ENCODE measurements at regions not wholly inside any gene's neighbourhood (a gene's known extent, or its start where the extent isn't known, plus 50 kb on each side); places are given as distances from the start of the nearest gene placed in this dataset.

DNA sequence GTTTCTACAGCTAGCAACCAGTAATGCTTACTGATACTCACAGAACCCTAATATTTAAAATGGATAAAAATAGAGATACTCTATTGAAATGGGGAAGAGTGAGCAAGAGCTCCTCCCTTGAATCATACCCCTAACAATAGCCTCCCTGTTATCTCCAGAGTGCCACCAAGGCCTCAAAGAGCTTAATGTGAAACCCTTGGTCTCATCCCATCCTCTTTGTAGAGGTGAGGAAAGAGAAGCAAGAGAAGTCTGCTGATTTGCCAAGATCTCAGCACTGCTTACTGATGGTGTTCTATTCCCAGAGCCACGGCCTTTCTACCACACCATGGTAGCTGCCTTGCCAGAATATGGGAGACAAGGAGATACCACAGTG lies 463.4 kb upstream of the PROK2 start:
- FAIRE-seq: no peak
- H3K4me1 ChIP-seq: no peaks in the 10 kb centered on the region
- no peak for ATAC-seq

More for the DNA sequence above, 463.4 kb upstream of the PROK2 start:
- no peak for DNase-seq (ENCODE audit: low read depth in 1 of 2, low spot score in 1 of 2)
- ChIA-PET CTCF (interaction anchor here (0.6 to 1.9 kb wide), 2 partner anchors 9 to 199 kb away, joined by 3 to 5 read pairs; no protein-coding TSS in a partner anchor), POLR2A (no interaction called here)
- TF ChIP-seq BHLHE40 (IDR thresholded peaks at IDR 0.05; ENCODE audit: low read depth, low read length): no peak
- TF ChIP-seq SREBF2 (IDR thresholded peaks at IDR 0.05): no peak
- no peak for TF ChIP-seq NR3C1 (IDR thresholded peaks at IDR 0.05)
- TF ChIP-seq, protein P1, sequence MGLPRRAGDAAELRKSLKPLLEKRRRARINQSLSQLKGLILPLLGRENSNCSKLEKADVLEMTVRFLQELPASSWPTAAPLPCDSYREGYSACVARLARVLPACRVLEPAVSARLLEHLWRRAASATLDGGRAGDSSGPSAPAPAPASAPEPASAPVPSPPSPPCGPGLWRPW (IDR thresholded peaks at IDR 0.05): no peak
- no peak for TF ChIP-seq CEBPB (IDR thresholded peaks at IDR 0.05)
- TF ChIP-seq, protein P2, sequence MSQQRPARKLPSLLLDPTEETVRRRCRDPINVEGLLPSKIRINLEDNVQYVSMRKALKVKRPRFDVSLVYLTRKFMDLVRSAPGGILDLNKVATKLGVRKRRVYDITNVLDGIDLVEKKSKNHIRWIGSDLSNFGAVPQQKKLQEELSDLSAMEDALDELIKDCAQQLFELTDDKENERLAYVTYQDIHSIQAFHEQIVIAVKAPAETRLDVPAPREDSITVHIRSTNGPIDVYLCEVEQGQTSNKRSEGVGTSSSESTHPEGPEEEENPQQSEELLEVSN (IDR thresholded peaks at IDR 0.05; ENCODE audit: borderline replicate concordance, low read depth): no peak
- no peak for TF ChIP-seq CHD2 (IDR thresholded peaks at IDR 0.05; ENCODE audit: low read length, partially characterized antibody)
- no peak for TF ChIP-seq HOXB13 (CRISPR knock-in tag; IDR thresholded peaks at IDR 0.05; ENCODE audit: low read depth)
- TF ChIP-seq, protein P3, sequence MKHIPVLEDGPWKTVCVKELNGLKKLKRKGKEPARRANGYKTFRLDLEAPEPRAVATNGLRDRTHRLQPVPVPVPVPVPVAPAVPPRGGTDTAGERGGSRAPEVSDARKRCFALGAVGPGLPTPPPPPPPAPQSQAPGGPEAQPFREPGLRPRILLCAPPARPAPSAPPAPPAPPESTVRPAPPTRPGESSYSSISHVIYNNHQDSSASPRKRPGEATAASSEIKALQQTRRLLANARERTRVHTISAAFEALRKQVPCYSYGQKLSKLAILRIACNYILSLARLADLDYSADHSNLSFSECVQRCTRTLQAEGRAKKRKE (CRISPR knock-in tag; IDR thresholded peaks at IDR 0.05; ENCODE audit: low read depth): no peak
- TF ChIP-seq, protein P4, sequence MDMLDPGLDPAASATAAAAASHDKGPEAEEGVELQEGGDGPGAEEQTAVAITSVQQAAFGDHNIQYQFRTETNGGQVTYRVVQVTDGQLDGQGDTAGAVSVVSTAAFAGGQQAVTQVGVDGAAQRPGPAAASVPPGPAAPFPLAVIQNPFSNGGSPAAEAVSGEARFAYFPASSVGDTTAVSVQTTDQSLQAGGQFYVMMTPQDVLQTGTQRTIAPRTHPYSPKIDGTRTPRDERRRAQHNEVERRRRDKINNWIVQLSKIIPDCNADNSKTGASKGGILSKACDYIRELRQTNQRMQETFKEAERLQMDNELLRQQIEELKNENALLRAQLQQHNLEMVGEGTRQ (IDR thresholded peaks at IDR 0.05): no peak
- TF ChIP-seq, protein P5, sequence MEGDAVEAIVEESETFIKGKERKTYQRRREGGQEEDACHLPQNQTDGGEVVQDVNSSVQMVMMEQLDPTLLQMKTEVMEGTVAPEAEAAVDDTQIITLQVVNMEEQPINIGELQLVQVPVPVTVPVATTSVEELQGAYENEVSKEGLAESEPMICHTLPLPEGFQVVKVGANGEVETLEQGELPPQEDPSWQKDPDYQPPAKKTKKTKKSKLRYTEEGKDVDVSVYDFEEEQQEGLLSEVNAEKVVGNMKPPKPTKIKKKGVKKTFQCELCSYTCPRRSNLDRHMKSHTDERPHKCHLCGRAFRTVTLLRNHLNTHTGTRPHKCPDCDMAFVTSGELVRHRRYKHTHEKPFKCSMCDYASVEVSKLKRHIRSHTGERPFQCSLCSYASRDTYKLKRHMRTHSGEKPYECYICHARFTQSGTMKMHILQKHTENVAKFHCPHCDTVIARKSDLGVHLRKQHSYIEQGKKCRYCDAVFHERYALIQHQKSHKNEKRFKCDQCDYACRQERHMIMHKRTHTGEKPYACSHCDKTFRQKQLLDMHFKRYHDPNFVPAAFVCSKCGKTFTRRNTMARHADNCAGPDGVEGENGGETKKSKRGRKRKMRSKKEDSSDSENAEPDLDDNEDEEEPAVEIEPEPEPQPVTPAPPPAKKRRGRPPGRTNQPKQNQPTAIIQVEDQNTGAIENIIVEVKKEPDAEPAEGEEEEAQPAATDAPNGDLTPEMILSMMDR (IDR thresholded peaks at IDR 0.05): no peak
- no peak for TF ChIP-seq ZNF302 (CRISPR knock-in tag; IDR thresholded peaks at IDR 0.05)
- no peak for TF ChIP-seq SMC3 (IDR thresholded peaks at IDR 0.05)
- TF ChIP-seq FOSB (CRISPR knock-in tag; IDR thresholded peaks at IDR 0.05): no peak
- TF ChIP-seq, protein P6, sequence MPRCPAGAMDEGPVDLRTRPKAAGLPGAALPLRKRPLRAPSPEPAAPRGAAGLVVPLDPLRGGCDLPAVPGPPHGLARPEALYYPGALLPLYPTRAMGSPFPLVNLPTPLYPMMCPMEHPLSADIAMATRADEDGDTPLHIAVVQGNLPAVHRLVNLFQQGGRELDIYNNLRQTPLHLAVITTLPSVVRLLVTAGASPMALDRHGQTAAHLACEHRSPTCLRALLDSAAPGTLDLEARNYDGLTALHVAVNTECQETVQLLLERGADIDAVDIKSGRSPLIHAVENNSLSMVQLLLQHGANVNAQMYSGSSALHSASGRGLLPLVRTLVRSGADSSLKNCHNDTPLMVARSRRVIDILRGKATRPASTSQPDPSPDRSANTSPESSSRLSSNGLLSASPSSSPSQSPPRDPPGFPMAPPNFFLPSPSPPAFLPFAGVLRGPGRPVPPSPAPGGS (IDR thresholded peaks at IDR 0.05): no peak
- TF ChIP-seq HOXB5 (CRISPR knock-in tag; IDR thresholded peaks at IDR 0.05): no peak
- TF ChIP-seq KDM1A (IDR thresholded peaks at IDR 0.05; ENCODE audit: low read depth): no peak
- no peak for TF ChIP-seq FOSL2 (IDR thresholded peaks at IDR 0.05)
- TF ChIP-seq FOSL2 (CRISPR knock-in tag; IDR thresholded peaks at IDR 0.05): no peak
- TF ChIP-seq, protein P7, sequence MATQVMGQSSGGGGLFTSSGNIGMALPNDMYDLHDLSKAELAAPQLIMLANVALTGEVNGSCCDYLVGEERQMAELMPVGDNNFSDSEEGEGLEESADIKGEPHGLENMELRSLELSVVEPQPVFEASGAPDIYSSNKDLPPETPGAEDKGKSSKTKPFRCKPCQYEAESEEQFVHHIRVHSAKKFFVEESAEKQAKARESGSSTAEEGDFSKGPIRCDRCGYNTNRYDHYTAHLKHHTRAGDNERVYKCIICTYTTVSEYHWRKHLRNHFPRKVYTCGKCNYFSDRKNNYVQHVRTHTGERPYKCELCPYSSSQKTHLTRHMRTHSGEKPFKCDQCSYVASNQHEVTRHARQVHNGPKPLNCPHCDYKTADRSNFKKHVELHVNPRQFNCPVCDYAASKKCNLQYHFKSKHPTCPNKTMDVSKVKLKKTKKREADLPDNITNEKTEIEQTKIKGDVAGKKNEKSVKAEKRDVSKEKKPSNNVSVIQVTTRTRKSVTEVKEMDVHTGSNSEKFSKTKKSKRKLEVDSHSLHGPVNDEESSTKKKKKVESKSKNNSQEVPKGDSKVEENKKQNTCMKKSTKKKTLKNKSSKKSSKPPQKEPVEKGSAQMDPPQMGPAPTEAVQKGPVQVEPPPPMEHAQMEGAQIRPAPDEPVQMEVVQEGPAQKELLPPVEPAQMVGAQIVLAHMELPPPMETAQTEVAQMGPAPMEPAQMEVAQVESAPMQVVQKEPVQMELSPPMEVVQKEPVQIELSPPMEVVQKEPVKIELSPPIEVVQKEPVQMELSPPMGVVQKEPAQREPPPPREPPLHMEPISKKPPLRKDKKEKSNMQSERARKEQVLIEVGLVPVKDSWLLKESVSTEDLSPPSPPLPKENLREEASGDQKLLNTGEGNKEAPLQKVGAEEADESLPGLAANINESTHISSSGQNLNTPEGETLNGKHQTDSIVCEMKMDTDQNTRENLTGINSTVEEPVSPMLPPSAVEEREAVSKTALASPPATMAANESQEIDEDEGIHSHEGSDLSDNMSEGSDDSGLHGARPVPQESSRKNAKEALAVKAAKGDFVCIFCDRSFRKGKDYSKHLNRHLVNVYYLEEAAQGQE (IDR thresholded peaks at IDR 0.05): no peak
- TF ChIP-seq, protein P8, sequence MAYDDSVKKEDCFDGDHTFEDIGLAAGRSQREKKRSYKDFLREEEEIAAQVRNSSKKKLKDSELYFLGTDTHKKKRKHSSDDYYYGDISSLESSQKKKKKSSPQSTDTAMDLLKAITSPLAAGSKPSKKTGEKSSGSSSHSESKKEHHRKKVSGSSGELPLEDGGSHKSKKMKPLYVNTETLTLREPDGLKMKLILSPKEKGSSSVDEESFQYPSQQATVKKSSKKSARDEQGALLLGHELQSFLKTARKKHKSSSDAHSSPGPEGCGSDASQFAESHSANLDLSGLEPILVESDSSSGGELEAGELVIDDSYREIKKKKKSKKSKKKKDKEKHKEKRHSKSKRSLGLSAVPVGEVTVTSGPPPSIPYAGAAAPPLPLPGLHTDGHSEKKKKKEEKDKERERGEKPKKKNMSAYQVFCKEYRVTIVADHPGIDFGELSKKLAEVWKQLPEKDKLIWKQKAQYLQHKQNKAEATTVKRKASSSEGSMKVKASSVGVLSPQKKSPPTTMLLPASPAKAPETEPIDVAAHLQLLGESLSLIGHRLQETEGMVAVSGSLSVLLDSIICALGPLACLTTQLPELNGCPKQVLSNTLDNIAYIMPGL (CRISPR knock-in tag; IDR thresholded peaks at IDR 0.05; ENCODE audit: borderline replicate concordance): no peak
- Histone ChIP-seq H3K4me3 (no peak overlapping the region), H3K4me2 (no peak overlapping the region), H3K27ac (no peak overlapping the region), H3K9me3 (no peaks in the 10 kb centered on the region)
- WGBS (ENCODE audit: missing lambda C conversion rate): 0% methylated on average over 1 of the region's 1 CpG
